ENCODE measurements at regions not wholly inside any gene's neighbourhood (a gene's known extent, or its start where the extent isn't known, plus 50 kb on each side); places are given as distances from the start of the nearest gene placed in this dataset.
"Not testable (repeated sequence)": the region's sequence is repeated elsewhere in the genome, so short reads cannot be mapped to it uniquely, and the experiment has no call there.

DNA sequence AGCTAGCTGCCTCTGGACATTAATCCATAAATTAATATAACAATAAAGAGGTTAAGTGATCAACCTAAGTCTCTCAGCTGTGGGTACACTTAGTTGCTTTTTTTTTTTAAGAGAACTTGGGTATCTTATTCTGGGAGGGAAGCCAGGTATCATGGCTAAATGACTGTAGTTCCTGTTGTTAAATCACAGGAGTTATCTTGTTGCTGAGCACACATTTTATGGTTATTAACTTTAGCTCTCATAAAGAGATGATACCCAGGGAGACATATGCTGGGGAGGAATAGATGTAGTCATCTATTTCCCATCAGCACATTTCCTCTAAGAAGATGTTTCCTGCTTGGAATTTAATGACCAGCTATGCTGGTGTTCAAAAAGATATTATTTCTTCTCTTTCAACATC, 227.8 kb downstream of the PTGER3 start:
- DNase-seq (ENCODE audit: low spot score) = no peak

DNA sequence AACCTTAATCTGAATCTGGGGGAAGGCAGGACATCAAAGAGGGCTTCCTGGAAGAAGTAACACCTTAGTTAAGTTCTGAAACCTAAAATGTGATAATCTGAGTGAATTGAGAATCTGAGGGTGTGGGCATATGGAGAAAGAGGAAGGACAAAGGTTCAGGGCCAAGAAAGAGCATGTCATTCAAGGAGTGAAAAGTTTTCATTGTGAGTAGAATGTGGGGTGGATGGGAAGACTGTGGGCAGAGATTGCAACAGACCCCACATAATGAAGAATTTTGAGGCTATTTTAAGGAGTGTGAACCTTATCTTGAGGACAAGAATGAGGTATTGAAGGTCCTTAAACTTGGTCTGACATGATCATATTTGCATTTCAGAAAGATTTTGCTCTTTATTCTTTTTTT, 227.2 kb downstream of the PTGER3 start:
- no peak for DNase-seq (ENCODE audit: low spot score)

DNA sequence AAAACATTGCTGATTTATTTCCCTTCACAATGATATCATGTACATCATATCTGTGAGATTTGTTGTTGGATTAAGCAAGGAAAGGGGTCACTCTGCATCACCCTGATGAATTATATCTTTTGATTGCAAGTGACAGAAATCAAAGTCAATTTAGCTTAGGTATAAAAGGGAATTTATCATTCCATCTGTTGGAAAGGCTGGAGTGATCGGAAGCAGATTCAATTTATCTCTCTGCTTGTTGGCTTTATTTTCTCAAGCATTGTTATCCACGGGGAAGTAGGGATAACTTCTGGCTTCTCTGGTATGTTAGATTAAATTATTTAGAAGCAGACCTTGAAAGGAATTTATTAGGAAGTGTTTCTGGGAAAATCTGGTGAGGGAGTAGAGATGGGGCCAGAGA, 226.6 kb downstream of the PTGER3 start:
- DNase-seq (ENCODE audit: low spot score) = no peak

DNA sequence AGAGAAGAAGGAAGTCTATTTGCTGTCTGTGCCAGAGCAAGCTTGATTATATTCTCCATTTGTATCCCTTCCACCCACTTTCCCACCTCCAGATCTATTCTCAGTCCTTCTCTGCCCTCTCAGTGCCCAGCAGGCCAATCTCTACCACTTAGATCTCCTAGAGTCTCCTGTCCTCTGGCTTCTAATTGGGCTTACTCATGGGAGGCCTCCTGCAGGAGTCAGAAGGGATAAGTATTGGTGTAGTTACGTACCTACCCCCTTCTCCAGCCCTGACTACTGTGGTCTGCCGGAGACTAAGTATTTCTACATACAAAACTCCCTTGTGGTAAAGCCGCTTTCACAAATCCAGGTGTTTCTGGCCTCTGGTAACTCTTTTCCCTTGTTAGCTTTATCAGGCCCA, 221.2 kb downstream of the PTGER3 start:
- no peak for DNase-seq (ENCODE audit: low spot score)

DNA sequence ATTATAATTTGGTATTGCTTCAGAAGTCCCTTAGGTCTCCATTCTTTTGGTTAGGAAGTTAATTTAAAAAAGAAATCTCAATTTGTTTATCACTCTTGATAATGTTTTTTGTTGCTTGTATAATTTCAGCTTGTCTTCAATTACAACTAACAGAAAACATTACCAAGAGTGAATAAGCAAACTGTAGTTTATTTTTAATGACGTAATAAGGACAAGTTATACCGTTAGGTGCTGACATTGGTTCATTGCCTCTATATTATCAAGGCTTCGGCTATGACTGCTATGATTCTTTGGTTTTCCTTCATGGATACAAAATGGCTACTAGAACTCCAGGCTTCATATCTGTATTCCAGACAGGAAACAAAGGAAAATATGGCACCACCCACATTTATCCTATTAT, 220.6 kb downstream of the PTGER3 start:
- no peak for DNase-seq (ENCODE audit: low spot score)

DNA sequence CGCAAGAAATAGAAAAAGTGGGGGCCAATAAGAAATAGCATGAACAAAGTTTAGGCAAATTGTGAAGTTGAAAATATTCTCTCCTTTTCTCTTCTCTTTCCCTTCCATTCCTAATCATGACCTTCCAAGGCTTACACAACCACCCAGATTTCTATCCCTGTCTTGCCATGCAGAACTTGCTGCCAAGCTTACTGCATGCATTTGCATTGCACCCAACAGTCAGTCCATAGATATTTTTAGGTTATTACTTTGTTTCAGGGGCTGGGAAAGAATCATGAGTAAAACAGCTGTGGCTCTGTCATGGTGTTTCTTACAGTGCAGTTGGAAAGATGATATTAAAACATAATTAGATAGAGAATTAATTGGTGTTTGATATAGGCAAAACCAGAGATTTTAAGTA, 219.4 kb downstream of the PTGER3 start:
- DNase-seq (ENCODE audit: low spot score) = no peak

DNA sequence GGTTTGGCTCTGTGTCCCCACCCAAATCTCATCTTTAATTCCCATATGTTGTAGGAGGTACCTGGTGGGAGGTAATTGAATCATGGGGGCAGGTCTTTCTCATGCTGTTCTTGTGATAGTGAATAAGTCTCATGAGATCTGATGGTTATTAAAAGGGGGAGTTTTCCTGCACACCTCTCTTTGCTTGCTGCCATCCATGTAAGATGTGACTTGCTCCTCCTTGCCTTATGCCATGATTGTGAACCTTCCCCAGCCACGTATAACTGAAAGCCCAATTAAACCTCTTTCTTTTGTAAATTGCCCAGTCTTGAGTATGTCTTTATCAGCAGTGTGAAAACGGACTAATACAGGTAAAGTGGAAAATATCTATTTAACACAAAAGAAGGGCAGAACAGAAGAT, 213.3 kb downstream of the PTGER3 start:
- DNase-seq (ENCODE audit: low spot score) = not testable (repeated sequence)

DNA sequence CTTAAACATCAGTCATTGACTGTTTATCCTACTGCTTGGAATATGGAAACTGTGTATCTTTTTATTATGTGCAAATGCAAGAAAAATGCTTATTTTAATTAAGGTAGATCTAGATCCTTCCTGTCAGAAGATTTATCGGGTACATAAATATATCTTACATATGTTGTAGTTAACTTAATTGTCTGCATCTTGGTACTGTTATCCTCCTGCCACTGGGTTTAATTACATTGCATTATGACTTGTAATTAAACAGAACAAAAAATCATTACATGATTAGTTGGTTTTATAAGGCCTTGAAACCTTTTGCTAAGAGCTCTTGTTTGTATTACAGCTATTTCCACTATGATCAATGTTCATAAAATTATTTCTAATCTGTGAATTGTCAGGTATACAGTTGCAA, 211.2 kb downstream of the PTGER3 start:
- DNase-seq (ENCODE audit: low spot score) = no peak

DNA sequence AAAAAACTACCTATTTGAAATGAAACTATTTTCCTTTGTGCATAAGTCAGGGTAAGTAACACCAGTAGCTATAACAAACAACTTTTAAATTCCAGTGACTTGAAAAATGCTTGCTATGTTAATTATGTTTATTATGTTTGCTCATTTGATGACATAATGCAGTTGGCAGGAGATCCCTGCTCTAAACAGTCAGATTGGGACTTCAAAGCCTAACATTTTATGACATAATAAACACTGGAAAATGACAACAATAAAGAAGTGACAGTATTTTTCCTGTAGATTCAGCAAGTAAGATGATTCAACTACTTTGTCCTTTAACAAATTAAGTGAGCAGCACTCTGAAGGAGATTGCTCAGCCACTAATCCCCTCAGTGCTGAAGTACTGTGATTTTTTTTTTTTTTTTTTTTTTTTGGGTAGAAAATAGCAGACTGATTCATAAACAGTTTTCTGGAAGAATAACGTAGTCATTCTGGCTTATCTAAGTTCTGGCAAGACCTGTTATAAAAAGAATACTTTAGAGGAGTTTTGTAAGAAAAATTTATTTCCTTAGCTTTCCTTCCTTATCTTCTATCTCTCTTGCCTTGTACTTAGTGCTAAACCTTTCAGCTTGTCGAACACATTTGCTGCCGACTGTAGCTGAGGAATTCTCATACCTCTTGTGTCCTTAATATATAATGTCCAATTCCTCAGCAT, 207.2 kb downstream of the PTGER3 start:
- no peak for DNase-seq (ENCODE audit: low spot score)

DNA sequence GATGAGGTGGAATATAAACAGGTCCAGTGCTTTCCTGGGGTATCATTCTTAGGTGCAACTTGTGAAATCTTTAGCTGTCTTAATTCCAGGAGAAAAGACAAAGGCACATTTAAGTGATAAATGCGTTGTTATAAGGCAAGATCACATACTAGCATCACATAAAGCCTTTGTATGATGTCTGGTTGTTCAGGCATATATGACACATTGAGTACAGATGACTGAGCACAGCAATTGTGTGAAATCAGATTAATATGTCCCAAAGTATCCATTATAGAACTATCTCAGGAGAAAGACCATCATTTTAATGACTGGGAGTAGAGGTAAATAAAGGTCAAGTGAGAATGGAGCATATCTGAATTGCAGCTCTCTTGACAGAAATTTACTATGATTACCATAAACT, 205.1 kb downstream of the PTGER3 start:
- no peak for DNase-seq (ENCODE audit: low spot score)

DNA sequence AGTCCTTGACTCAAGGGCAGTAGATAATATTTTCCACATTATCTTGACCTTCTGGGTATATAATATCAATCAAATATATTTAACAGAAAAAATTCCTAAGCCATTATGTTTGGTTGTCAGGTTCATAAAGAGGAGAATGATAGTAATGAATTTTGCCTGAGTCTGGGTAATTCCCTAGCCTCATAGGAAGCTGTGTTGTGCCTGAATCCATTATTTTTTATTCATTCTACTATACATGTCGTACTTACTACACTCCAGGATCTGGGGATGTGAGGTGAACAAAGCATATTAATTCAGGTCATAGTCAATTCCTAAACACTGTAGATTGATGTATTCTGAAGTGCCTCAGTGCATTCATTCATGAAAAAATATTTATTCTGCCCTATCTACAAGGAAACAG, 204.2 kb downstream of the PTGER3 start:
- no peak for DNase-seq (ENCODE audit: low spot score)

DNA sequence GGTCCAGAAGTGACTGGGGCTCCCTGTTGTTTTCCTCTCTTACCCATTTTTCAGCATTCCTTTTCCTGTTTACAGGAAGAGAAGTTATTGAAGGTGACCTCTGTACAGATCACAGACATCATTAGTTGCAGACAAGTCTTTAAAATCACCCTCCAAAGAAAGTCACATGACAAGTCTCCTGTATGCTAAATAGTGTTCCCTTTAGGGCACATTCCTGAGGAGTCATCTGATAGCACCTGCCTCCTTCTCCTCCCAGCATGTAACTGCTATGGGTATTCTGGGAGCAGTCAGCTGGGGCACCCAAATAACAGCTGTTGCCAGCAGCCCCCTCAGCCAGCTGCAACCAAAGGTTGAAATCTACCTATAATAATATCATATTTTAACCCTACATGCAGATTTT, 200.6 kb downstream of the PTGER3 start:
- DNase-seq (ENCODE audit: low spot score) = no peak

DNA sequence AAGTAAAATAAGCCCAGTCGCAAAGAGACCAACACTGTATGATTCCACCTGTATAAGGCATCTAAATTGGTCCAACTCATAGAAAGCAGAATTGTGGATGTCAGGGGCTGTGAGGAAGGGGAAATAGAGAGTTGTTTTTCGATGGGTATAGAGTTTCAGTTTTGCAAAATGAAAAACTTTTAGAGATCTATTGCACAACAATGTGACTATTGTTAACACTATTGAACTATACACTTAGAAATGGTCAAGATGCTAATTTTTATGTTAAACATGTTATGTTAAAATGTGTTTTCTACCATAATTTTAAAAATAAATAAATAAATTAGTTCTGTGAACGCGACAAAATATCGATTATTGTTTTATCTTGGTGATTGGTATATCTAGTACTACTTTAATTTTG, 192.4 kb downstream of the PTGER3 start:
- no peak for DNase-seq (ENCODE audit: low spot score)

DNA sequence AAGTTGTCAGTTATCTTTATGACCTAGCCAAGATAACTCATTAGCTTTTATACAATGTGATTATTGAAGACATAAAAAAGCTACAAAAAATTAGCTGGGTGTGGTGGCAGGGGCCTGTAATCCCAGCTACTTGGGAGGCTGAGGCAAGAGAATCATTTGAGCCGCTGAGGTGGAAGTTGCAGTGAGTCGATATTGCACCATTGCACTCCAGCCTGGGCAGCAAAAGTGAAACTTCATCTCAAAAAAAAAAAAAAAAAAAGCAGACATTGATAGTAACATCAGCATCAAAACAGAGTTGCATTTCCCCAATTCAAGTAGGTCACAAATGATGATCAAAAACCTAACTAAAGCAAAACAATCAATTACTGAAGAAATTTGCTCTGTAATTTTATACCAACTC, 191.4 kb downstream of the PTGER3 start:
- no peak for DNase-seq (ENCODE audit: low spot score)

DNA sequence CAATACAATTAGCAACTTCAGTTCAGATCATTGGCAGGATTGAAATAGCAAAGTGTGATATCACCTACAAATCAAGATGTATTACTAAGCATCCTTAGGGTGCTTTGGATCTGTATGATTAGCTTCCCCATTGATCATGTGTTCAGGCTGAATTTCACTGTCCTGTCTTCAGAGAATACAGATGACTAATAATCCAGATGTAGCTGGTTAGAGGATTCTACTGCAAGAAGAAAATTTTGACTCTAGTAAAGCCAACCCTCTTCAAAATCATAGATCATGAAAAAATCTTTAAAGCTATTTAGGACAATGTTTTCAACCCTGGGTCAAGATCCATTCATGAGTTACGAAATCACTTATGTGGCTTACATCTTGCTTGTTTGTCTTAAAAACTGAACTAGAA, 184.4 kb downstream of the PTGER3 start:
- DNase-seq (ENCODE audit: low spot score) = no peak

DNA sequence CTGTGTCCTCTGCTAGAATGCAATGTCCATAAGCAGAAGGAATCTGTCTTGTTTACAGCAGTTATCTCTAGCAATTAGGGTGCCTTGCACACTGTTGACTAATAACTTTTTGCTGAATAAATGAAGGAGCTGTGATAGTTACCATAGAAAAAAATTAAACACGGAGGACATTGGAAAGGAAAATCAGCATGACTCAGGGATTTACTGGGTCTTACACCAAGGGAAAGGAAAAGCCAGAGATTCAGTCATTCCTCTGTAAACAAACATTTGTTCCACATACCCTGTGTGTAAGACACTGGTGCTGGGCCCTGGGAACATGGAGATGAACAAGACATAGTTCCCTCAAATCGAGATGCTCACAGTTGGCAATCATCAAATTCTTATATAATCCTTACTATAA, 183.3 kb downstream of the PTGER3 start:
- DNase-seq (ENCODE audit: low spot score) = no peak

DNA sequence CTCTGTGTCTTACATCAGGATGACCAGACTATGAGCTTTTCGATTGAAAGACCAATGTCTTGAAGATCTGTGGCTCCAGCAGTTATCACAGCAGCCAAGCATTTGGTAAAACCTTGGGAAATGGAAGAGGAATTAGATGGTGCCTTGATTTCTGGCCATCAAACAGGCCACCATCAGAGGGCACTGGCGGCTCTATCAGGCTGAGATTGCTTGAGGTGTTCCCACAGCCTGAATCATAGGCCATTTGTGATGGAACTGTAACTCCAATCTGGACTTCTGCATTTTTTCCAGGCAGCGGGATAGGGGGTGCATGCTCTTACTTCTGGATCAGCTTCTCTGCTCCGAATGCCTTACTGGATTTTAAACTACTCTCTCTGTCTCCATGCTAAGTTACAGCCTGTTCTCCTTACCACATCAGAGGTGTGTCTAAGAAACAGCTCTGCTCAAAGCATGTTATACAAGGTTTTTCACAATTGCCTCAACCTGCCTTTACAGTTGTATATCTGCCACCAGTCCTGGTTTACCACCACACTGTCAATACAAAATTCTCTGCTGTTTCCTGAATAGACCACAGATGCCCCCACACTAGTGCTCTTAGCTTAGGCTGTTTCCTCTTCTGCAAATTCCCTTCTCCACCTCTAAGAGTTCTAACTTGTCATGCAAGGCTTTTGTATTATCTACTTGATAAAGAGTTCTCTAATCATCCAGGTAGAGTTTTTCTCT, 180.9 kb downstream of the PTGER3 start:
- no peak for DNase-seq (ENCODE audit: low spot score)

DNA sequence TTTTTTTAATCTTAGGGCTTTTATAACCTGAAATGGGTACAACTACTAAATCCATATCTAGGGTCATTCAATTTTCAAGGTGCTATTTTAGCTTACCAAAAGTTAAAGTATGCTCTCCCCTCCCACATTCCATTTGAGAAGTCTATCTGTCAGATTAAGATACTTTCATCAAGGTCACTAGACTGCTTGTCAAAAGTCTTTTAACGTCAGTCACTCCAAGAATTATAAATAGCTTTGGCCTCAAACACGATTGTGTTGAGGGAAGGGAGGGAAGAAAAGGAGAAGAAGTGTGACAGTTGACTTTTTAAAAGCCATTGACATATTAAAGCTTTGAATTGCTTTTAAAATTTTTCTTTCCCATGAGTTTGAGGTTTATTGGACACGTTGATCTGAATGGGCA, 175.8 kb downstream of the PTGER3 start:
- DNase-seq (ENCODE audit: low spot score) = no peak

DNA sequence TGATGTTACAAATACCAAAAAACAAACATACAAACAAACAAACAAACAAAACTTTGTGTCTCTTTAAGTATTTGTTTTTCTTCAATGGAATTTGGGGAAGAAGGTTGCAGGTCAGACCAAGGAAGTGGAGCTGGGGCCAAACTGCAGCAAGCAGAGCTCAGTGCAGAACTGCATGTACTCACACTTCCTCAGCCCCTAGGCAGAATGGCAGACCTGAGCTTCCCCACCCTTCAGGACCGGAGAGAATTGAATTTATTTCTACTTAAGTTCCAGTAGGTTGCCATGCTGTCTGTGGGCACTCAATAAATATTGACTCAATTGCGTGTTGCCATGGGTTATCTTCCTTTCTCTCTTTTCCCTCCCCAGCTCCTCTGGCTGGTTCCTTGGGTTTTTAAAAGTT, 173.6 kb downstream of the PTGER3 start:
- DNase-seq (ENCODE audit: low spot score) = no peak

DNA sequence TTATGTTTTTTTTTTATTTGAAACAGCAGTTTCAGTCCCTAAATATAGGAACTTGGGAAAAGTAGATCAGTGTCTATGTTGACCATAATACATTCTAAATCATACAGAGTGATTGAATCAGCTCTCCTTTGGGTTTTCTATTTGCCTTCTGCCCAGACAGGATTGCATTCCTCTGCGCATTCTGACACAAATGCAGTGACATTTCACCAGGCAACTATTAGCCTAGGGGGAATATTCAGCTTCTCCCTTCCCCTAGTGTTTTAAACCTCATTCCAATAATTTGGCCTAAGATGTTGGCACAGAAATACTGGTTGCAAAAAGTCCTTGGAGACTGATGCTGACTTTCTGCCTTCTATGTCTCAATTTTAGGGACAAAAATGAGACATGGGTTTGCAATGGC, 172.8 kb downstream of the PTGER3 start:
- no peak for DNase-seq (ENCODE audit: low spot score)

DNA sequence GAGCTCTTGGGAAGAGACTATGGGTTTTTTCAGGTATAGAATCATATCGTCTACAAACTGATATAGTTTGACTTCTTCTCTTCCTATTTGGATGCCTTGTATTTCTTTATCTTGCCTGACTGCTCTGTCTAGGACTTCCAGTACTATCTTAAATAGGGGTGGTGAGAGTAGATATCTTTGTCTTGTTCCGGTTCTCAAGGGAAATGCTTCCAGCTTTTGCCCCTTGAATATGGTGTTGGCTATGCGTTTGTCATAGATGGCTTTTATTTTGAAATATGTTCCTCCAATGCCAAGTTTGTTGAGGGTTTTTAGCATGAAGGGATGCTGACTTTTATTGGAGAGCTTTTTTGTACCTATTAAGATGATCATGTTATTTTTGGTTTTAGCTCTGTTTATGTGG, 170.3 kb downstream of the PTGER3 start:
- no peak for DNase-seq (ENCODE audit: low spot score)

DNA sequence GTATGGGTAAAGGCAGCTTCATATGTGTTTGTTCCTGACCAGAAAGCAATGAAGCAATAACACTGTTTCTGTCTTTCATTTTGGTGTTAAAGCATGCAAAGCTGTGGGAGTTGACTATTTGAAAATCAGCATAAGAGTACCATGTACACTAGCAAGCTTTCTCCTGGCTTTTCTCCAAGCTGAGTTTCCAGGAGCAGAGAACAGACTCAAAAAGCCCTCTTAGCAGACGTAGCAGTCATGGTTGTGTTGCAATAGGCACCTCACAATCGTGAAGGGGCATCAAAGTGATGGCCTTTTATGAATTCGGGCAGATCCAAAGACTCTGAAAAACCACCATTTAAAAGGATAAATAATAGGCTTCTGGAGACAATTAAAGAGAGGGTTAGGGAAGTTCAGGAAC, 159.7 kb downstream of the PTGER3 start:
- DNase-seq (ENCODE audit: low spot score) = no peak

DNA sequence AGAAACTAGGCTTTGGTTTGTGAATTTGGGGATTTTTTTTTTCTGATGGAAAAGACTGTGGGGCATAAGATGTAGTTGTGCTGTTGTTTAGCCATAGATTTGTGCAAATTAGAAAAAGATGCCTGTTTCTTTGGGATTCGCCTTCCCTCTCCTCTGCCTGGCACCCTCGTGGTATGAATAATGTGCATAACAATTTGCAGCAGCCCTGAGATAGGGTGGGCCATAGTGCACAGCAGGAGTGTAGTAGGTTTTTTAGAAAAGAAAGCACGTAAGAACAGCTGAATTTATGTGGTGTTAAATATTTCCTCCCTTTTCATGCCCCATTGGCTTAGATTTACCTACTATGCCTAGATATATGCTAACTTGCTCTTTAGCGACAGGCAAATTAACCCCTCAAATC, 158.9 kb downstream of the PTGER3 start:
- DNase-seq (ENCODE audit: low spot score) = no peak

DNA sequence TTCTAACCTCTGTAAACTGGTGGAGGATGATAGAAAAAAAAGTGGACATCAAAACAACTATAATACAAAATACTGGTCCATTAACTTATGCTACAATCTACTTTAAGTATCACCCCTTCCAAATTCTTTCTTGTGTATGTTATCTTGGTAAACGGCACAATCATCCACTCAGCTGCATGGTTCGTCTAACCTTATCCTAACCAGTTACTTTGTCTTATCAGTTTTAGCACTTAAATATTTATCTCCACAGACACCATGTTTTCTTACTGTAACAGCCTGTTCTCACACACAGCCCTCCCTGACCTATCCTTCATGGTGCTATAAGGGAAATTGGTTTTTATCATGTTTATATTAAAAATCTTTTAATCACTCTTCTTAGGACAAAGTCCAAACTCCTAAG, 157.2 kb downstream of the PTGER3 start:
- DNase-seq (ENCODE audit: low spot score) = no peak

All from cerebellar cortex (tissue), 1 donor.